Endothelial cell (in vitro differentiated cells): ENCODE measurements at regions not wholly inside any gene's neighbourhood (a gene's known extent, or its start where the extent isn't known, plus 50 kb on each side); places are given as distances from the start of the nearest gene placed in this dataset.
"Not testable (repeated sequence)": the region's sequence is repeated elsewhere in the genome, so short reads cannot be mapped to it uniquely, and the experiment has no call there.

Experiments used
- DNase-seq: peaks from one replicate; pipeline ENCODE4 v3.0.0; 2021; ENCODE audit warnings: low spot score
- H3K27ac Mint-ChIP-seq: one replicate; pipeline ENCODE4 v1.8.0; 2021; ENCODE audit warnings: mixed read lengths, inconsistent platforms; ENCODE audit not compliant: unreplicated experiment
- H3K27me3 Mint-ChIP-seq: one replicate; pipeline ENCODE4 v1.8.0; 2021; ENCODE audit warnings: mild to moderate bottlenecking, moderate library complexity, mixed read lengths, inconsistent platforms; ENCODE audit not compliant: unreplicated experiment
- H3K36me3 Mint-ChIP-seq: one replicate; pipeline ENCODE4 v1.8.0; 2021; ENCODE audit warnings: mild to moderate bottlenecking, low read depth, mixed read lengths, inconsistent platforms; ENCODE audit not compliant: unreplicated experiment
- H3K4me1 Mint-ChIP-seq: one replicate; pipeline ENCODE4 v1.8.0; 2021; ENCODE audit warnings: mild to moderate bottlenecking, mixed read lengths, inconsistent platforms; ENCODE audit not compliant: unreplicated experiment
- H3K4me3 Mint-ChIP-seq: one replicate; pipeline ENCODE4 v1.8.0; 2021; ENCODE audit warnings: mild to moderate bottlenecking, mixed read lengths, inconsistent platforms; ENCODE audit not compliant: unreplicated experiment
- H3K9me3 Mint-ChIP-seq: one replicate; pipeline ENCODE4 v1.8.0; 2021; ENCODE audit warnings: mixed read lengths, inconsistent platforms; ENCODE audit not compliant: unreplicated experiment
- CTCF ChIP-seq: fragments of 200-600 bp; sonication (generic); IDR thresholded peaks from one replicate; pipeline ENCODE4 v1.5.0; 2021; ENCODE audit warnings: antibody characterized with exemption; ENCODE audit not compliant: unreplicated experiment

- no peaks in the 10 kb centered on the region for H3K9me3 Mint-ChIP-seq
- no peaks in the 10 kb centered on the region for H3K27me3 Mint-ChIP-seq
- H3K36me3 Mint-ChIP-seq, result no peaks in the 10 kb centered on the region
- H3K4me3 Mint-ChIP-seq, result no peak overlapping the region
- no peak for DNase-seq
- no peak overlapping the region for H3K27ac Mint-ChIP-seq
- no peak for TF ChIP-seq CTCF
- no peaks in the 10 kb centered on the region for H3K4me1 Mint-ChIP-seq
Measured at GRCh38 chr20:12581644-12582289, 427.0 kb upstream of the SPTLC3 start.

- H3K4me3 Mint-ChIP-seq, H3K27me3 Mint-ChIP-seq, DNase-seq, H3K27ac Mint-ChIP-seq, H3K9me3 Mint-ChIP-seq, H3K4me1 Mint-ChIP-seq, H3K36me3 Mint-ChIP-seq: not testable (repeated sequence)
Measured at GRCh38 chr20:12582710-12583109, 426.1 kb upstream of the SPTLC3 start.

GRCh38 chr20:12591949-12592470 lies 416.8 kb upstream of the SPTLC3 start:
- no peak overlapping the region for H3K4me3 Mint-ChIP-seq
- DNase-seq, result no peak
- no peaks in the 10 kb centered on the region for H3K36me3 Mint-ChIP-seq
- no peak overlapping the region for H3K27ac Mint-ChIP-seq
- no peaks in the 10 kb centered on the region for H3K9me3 Mint-ChIP-seq
- H3K27me3 Mint-ChIP-seq, result no peaks in the 10 kb centered on the region
- TF ChIP-seq CTCF, result no peak
- H3K4me1 Mint-ChIP-seq, result no peaks in the 10 kb centered on the region

GRCh38 chr20:12592756-12593155 lies 416.0 kb upstream of the SPTLC3 start:
- Mint-ChIP-seq H3K4me1 (no peaks in the 10 kb centered on the region), H3K36me3 (no peaks in the 10 kb centered on the region), H3K27ac (no peak overlapping the region), H3K27me3 (no peaks in the 10 kb centered on the region), H3K9me3 (no peaks in the 10 kb centered on the region), H3K4me3 (no peak overlapping the region)
- TF ChIP-seq CTCF, result no peak
- no peak for DNase-seq

GRCh38 chr20:12593342-12593873 lies 415.4 kb upstream of the SPTLC3 start:
- Mint-ChIP-seq H3K4me1 (no peaks in the 10 kb centered on the region), H3K27ac (no peak overlapping the region), H3K4me3 (no peak overlapping the region), H3K9me3 (no peaks in the 10 kb centered on the region), H3K36me3 (no peaks in the 10 kb centered on the region), H3K27me3 (no peaks in the 10 kb centered on the region)
- no peak for TF ChIP-seq CTCF
- DNase-seq, result no peak
